ENCODE measurements at regions not wholly inside any gene's neighbourhood (a gene's known extent, or its start where the extent isn't known, plus 50 kb on each side); places are given as distances from the start of the nearest gene placed in this dataset.

DNA sequence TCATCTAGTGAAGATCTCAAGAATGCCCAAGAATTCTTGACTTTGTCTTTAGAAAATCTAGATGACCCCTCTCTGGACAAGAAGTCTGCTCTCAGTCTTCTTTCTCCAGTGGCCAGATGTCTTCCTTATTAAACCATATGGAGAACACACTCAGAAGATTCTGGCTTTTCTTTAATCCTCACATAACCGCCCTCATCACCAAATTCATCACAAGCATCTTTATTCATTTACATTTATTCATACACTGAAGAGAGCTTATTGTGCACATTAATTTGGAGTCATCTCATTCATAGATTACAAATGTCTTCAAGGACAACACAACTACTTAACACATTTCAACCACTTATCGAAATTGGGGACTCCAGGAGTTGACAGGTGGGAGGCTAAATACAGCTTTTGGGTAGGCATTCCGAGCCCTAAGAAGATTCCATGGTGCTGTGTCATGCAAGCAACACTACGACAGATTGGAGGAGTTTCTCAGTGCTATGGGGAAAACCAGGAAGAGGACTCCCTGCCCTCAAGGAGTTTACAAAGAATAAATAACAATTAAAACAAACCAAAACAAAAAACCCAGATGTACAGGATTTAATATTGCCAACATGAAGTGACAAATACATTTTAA, 64.8 kb upstream of the LCLAT1 start:
- Mint-ChIP-seq H3K9me3 (no peaks in the 10 kb centered on the region), H3K4me1 (no peaks in the 10 kb centered on the region), H3K27ac (no peak overlapping the region), H3K36me3 (ENCODE audit: insufficient read depth in 1 of 3, low read depth in 3 of 3) (no peaks in the 10 kb centered on the region), H3K27me3 (ENCODE audit: low read depth) (peaks cover 5% of the 10 kb centered on the region), H3K4me3 (no peak overlapping the region)
- no peak overlapping the region for H2AK5ac ChIP-seq (ENCODE audit: insufficient read length, low read length)
- no peak overlapping the region for H4K91ac ChIP-seq (ENCODE audit: insufficient read length, low read depth, low read length)
- H3K4me2 ChIP-seq (ENCODE audit: insufficient read depth, insufficient read length, low read length): no peak overlapping the region
- no peak overlapping the region for H3K14ac ChIP-seq (ENCODE audit: insufficient read depth, low read length)
- H2BK20ac ChIP-seq (ENCODE audit: low read depth, low read length, poor library complexity, severe bottlenecking): no peak overlapping the region
- H2BK120ac ChIP-seq (ENCODE audit: low read depth, low read length, poor library complexity, severe bottlenecking): no peak overlapping the region
- no peak overlapping the region for H3K27ac ChIP-seq (ENCODE audit: insufficient read length, low read depth, low read length)
- no peak overlapping the region for H2BK15ac ChIP-seq (ENCODE audit: low read depth, low read length)
- no peak overlapping the region for H3T11ph ChIP-seq (ENCODE audit: low read length)
- H3K79me2 ChIP-seq (ENCODE audit: insufficient read depth, low read length): no peaks in the 10 kb centered on the region
- H4K8ac ChIP-seq (replicated peaks; ENCODE audit: insufficient read length, low read depth, low read length): no peak overlapping the region
- no peak overlapping the region for H3K9ac ChIP-seq (ENCODE audit: extremely low read depth, insufficient read length, low read length)
- H3K9me3 ChIP-seq (ENCODE audit: control insufficient read depth, low read depth, low read length): no peaks in the 10 kb centered on the region
- no peak overlapping the region for H2AFZ ChIP-seq (ENCODE audit: low read length)
- no peak overlapping the region for H3K56ac ChIP-seq (ENCODE audit: insufficient read length, low read depth, low read length)
- TF ChIP-seq, protein P1, sequence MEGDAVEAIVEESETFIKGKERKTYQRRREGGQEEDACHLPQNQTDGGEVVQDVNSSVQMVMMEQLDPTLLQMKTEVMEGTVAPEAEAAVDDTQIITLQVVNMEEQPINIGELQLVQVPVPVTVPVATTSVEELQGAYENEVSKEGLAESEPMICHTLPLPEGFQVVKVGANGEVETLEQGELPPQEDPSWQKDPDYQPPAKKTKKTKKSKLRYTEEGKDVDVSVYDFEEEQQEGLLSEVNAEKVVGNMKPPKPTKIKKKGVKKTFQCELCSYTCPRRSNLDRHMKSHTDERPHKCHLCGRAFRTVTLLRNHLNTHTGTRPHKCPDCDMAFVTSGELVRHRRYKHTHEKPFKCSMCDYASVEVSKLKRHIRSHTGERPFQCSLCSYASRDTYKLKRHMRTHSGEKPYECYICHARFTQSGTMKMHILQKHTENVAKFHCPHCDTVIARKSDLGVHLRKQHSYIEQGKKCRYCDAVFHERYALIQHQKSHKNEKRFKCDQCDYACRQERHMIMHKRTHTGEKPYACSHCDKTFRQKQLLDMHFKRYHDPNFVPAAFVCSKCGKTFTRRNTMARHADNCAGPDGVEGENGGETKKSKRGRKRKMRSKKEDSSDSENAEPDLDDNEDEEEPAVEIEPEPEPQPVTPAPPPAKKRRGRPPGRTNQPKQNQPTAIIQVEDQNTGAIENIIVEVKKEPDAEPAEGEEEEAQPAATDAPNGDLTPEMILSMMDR (conservative IDR thresholded peaks at IDR 0.05): no peak
- DNase-seq: no peak
- no peaks in the 10 kb centered on the region for H3K79me1 ChIP-seq (ENCODE audit: insufficient read depth, low read depth, low read length, poor library complexity, severe bottlenecking)
- no peaks in the 10 kb centered on the region for H3K27me3 ChIP-seq (ENCODE audit: insufficient read depth, low read length)
- no peak overlapping the region for H3K23ac ChIP-seq (ENCODE audit: insufficient read length, low read depth, low read length)
- no peak overlapping the region for H4K5ac ChIP-seq (ENCODE audit: insufficient read length, low read depth, low read length)
- no peaks in the 10 kb centered on the region for H3K4me1 ChIP-seq (ENCODE audit: insufficient read depth, low read length)
- H3K18ac ChIP-seq (ENCODE audit: insufficient read length, low read depth, low read length): no peak overlapping the region
- H3K23me2 ChIP-seq (ENCODE audit: insufficient read length, low read depth, low read length, poor library complexity, severe bottlenecking): no peaks in the 10 kb centered on the region
- no peak overlapping the region for H3K4ac ChIP-seq (ENCODE audit: low read depth, low read length)
- H2BK12ac ChIP-seq (ENCODE audit: insufficient read length, low read depth, low read length): no peak overlapping the region
- no peaks in the 10 kb centered on the region for H4K20me1 ChIP-seq (ENCODE audit: control insufficient read depth, insufficient read depth, insufficient read length)
- H2BK5ac ChIP-seq (ENCODE audit: insufficient read length, low read length): no peak overlapping the region
- WGBS (ENCODE audit: extremely low coverage, insufficient read length, low lambda C conversion rate): 100% methylated on average over 1 of the region's 4 CpGs
